ENCODE measurements at regions not wholly inside any gene's neighbourhood (a gene's known extent, or its start where the extent isn't known, plus 50 kb on each side); places are given as distances from the start of the nearest gene placed in this dataset.
A peak's percentile ranks its signal among the peaks of the same experiment; 100 is the strongest.

- ATAC-seq (no peak), DNase-seq (no peak)
- no peaks in the 10 kb centered on the region for H3K9me3 ChIP-seq
- TF ChIP-seq CTCF (IDR thresholded peaks at IDR 0.05) = no peak
- no peaks in the 10 kb centered on the region for H3K36me3 ChIP-seq
- H3K27ac ChIP-seq = no peak overlapping the region
- H3K4me1 ChIP-seq = no peaks in the 10 kb centered on the region
- intact Hi-C loops (cut with DNase I) = no loop called here
- H3K27me3 ChIP-seq = no peaks in the 10 kb centered on the region
- H3K4me3 ChIP-seq = no peak overlapping the region
Measured at GRCh38 chr9:38181866-38182265, 112.8 kb upstream of the SHB start.

GRCh38 chr9:38181232-38181631, 112.2 kb upstream of the SHB start:
- no peak for DNase-seq
- H3K36me3 ChIP-seq = no peaks in the 10 kb centered on the region
- intact Hi-C loops (cut with DNase I) = no loop called here
- H3K4me1 ChIP-seq = no peaks in the 10 kb centered on the region
- no peak for TF ChIP-seq CTCF (IDR thresholded peaks at IDR 0.05)
- H3K9me3 ChIP-seq = no peaks in the 10 kb centered on the region
- H3K27me3 ChIP-seq = no peaks in the 10 kb centered on the region
- ATAC-seq = no peak
- no peak overlapping the region for H3K27ac ChIP-seq
- no peak overlapping the region for H3K4me3 ChIP-seq

GRCh38 chr9:38180656-38181055, 111.6 kb upstream of the SHB start:
- Histone ChIP-seq H3K4me1 (no peaks in the 10 kb centered on the region), H3K36me3 (no peaks in the 10 kb centered on the region), H3K27me3 (no peaks in the 10 kb centered on the region), H3K9me3 (no peaks in the 10 kb centered on the region), H3K4me3 (no peak overlapping the region), H3K27ac (no peak overlapping the region)
- ATAC-seq (no peak), DNase-seq (no peak)
- intact Hi-C loops (cut with DNase I) = no loop called here
- no peak for TF ChIP-seq CTCF (IDR thresholded peaks at IDR 0.05)

GRCh38 chr9:38179965-38180364, 110.9 kb upstream of the SHB start:
- H3K27me3 ChIP-seq = no peaks in the 10 kb centered on the region
- TF ChIP-seq CTCF (IDR thresholded peaks at IDR 0.05) = no peak
- no peaks in the 10 kb centered on the region for H3K9me3 ChIP-seq
- H3K4me1 ChIP-seq = no peaks in the 10 kb centered on the region
- H3K36me3 ChIP-seq = no peaks in the 10 kb centered on the region
- H3K27ac ChIP-seq = no peak overlapping the region
- ATAC-seq = no peak
- DNase-seq = no peak
- intact Hi-C loops (cut with DNase I) = no loop called here
- no peak overlapping the region for H3K4me3 ChIP-seq

GRCh38 chr9:38178237-38178636, 109.2 kb upstream of the SHB start:
- Histone ChIP-seq H3K36me3 (no peaks in the 10 kb centered on the region), H3K27ac (no peak overlapping the region), H3K9me3 (no peaks in the 10 kb centered on the region), H3K27me3 (no peaks in the 10 kb centered on the region), H3K4me3 (no peak overlapping the region), H3K4me1 (no peaks in the 10 kb centered on the region)
- TF ChIP-seq CTCF (IDR thresholded peaks at IDR 0.05) = no peak
- intact Hi-C loops (cut with DNase I) = no loop called here
- peak; percentile 89 for ATAC-seq
- peak in 1 of 4 donors; percentile 47 for DNase-seq

All from left lung (tissue), 4 donors.